GM23248 (cell line): ENCODE measurements at regions not wholly inside any gene's neighbourhood (a gene's known extent, or its start where the extent isn't known, plus 50 kb on each side); places are given as distances from the start of the nearest gene placed in this dataset.

ENCODE experiments used
- DNase-seq: peaks from one replicate; pipeline ENCODE4 v3.0.0-alpha.2; 2015
- H2AFZ ChIP-seq: fragments of 200-600 bp; sonication (generic); 2 replicates; pipeline ENCODE4 v1.6.1; 2016; ENCODE audit warnings: antibody characterized with exemption
- H3F3A ChIP-seq: fragments of 200-600 bp; sonication (generic); 2 replicates; pipeline ENCODE4 v1.6.1; 2016; ENCODE audit warnings: mild to moderate bottlenecking, antibody characterized with exemption, mixed run types; ENCODE audit not compliant: insufficient read depth
- H3K27ac ChIP-seq: fragments of 200-600 bp; sonication (generic); 2 replicates; pipeline ENCODE4 v1.5.1; 2016; ENCODE audit warnings: mild to moderate bottlenecking
- H3K27me3 ChIP-seq: fragments of 200-600 bp; sonication (generic); replicated peaks from 2 replicates; pipeline ENCODE4 v1.6.1; 2016; ENCODE audit warnings: mild to moderate bottlenecking; ENCODE audit not compliant: insufficient read depth
- H3K36me3 ChIP-seq: fragments of 200-600 bp; sonication (generic); 2 replicates; pipeline ENCODE4 v1.6.1; 2016; ENCODE audit warnings: low read depth, mild to moderate bottlenecking
- H3K4me1 ChIP-seq: fragments of 200-600 bp; sonication (generic); 2 replicates; pipeline ENCODE4 v1.6.1; 2016; ENCODE audit warnings: mild to moderate bottlenecking; ENCODE audit not compliant: insufficient read depth
- H3K4me2 ChIP-seq: fragments of 200-600 bp; sonication (generic); one replicate; pipeline ENCODE4 v1.6.1; 2016; ENCODE audit warnings: mild to moderate bottlenecking; ENCODE audit not compliant: unreplicated experiment
- H3K4me3 ChIP-seq: fragments of 200-600 bp; sonication (generic); 2 replicates; pipeline ENCODE4 v1.5.1; 2016; ENCODE audit warnings: mild to moderate bottlenecking
- H3K79me2 ChIP-seq: fragments of 200-600 bp; sonication (generic); 2 replicates; pipeline ENCODE4 v1.6.1; 2016; ENCODE audit warnings: mild to moderate bottlenecking; ENCODE audit not compliant: insufficient read depth
- H3K9ac ChIP-seq: fragments of 200-600 bp; sonication (generic); 2 replicates; pipeline ENCODE4 v1.6.1; 2016; ENCODE audit warnings: mild to moderate bottlenecking
- H3K9me2 ChIP-seq: fragments of 200-600 bp; sonication (generic); 2 replicates; pipeline ENCODE4 v1.6.1; 2016; ENCODE audit warnings: mixed run types, mild to moderate bottlenecking, moderate library complexity; ENCODE audit not compliant: insufficient read depth
- H3K9me3 ChIP-seq: fragments of 200-600 bp; sonication (generic); one replicate; pipeline ENCODE4 v1.6.1; 2017; ENCODE audit warnings: low read depth
- H4K20me1 ChIP-seq: fragments of 200-600 bp; sonication (generic); 2 replicates; pipeline ENCODE4 v1.6.0; 2016; ENCODE audit not compliant: insufficient read depth
- EZH2 ChIP-seq: fragments of 200-600 bp; sonication (generic); IDR thresholded peaks from 2 replicates; pipeline ENCODE4 v1.6.1; 2018; ENCODE audit warnings: antibody characterized with exemption, mild to moderate bottlenecking; ENCODE audit not compliant: insufficient read depth, poor library complexity, severe bottlenecking
- EZH2phosphoT487 ChIP-seq: fragments of 200-600 bp; sonication (generic); IDR thresholded peaks from 2 replicates; pipeline ENCODE4 v1.6.1; 2018; ENCODE audit warnings: antibody characterized with exemption, moderate library complexity, mild to moderate bottlenecking, low read depth; ENCODE audit not compliant: insufficient read depth
- WGBS, 2 experiments: methylation state at CpG; one replicate each; pipeline ENCODE4 v1.1.6; 2015 to 2017; ENCODE audit warnings: low lambda C conversion rate in 2 of 2, low coverage in 1 of 2; ENCODE audit errors: missing lambda C conversion rate in 2 of 2; 5-methylcytosine and 5-hydroxymethylcytosine counted together
- in situ Hi-C: fragments of 300-500 bp; cut with MboI; formaldehyde crosslinking; loops from 2 replicates; pipeline ENCODE4 v1.15.0; 2020

DNA sequence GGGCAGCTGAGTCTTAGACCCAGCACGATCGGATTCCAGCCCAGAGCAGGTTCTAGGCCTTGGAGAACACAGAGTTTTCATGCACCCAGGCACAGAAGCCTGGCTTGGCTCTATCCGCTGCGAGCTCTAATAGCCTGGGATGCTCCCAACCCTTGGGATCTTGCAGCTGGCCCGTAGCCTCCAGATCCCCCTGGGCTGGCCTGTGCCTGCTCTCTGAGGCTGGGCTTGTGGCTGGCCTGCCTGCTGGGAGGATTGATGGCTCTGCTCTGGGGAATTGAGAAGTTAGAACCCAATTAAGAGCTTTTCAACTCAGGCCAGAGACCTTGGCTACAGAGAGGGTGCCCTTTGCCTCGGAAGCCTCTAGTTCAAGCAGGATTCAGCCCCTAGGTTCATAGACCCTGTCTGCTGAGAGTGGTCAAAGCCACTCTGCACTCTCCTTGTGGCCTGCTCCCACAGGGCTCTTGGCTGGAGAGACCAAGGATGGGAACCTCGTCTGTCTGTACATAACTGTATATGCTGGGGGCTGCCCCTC, 64.4 kb downstream of the MAGEF1 start:
- DNase-seq = no peak
- no peaks in the 10 kb centered on the region for H3K4me1 ChIP-seq
- TF ChIP-seq EZH2 (no peak), EZH2phosphoT487 (no peak)
- WGBS, 2 experiments = 76 to 85% methylated on average over 6 to 7 of the region's 7 CpGs
- no peaks in the 10 kb centered on the region for H3K9me3 ChIP-seq
- no peak overlapping the region for H3K4me2 ChIP-seq
- H3K9ac ChIP-seq = no peak overlapping the region
- no peaks in the 10 kb centered on the region for H3K9me2 ChIP-seq
- in situ Hi-C loops = no loop called here
- H3K4me3 ChIP-seq = no peak overlapping the region
- H2AFZ ChIP-seq = no peak overlapping the region
- H4K20me1 ChIP-seq = no peaks in the 10 kb centered on the region
- peaks cover 6% of the 10 kb centered on the region; the same call in 1 of the 2 replicates for H3K27me3 ChIP-seq
- no peak overlapping the region for H3K27ac ChIP-seq
- no peaks in the 10 kb centered on the region for H3K79me2 ChIP-seq
- H3F3A ChIP-seq = no peaks in the 10 kb centered on the region
- no peaks in the 10 kb centered on the region for H3K36me3 ChIP-seq

DNA sequence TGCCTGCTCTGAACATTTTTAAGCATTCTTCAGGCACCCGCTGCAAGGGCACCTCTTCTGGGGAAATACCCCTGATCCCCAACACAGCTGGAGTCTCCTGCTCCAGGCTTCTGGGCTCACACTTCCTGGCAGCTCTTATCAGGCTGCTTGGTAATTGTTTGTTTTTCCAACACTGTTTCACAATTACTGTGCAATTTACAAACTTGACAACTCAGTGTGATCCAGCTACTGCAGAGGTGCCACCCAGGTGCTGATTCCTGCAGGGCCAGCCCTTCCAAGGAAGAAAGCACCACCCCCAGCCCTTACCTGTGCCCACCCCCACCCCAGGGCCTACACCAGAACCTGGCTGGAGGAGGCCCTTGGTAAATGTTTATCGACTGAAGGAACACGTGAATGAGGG, 66.5 kb downstream of the MAGEF1 start:
- Histone ChIP-seq H3K9me2 (no peaks in the 10 kb centered on the region), H3K79me2 (no peaks in the 10 kb centered on the region), H2AFZ (no peak overlapping the region), H3F3A (no peaks in the 10 kb centered on the region), H3K9ac (no peak overlapping the region), H4K20me1 (no peaks in the 10 kb centered on the region), H3K36me3 (no peaks in the 10 kb centered on the region), H3K4me3 (no peak overlapping the region), H3K27ac (no peak overlapping the region), H3K4me2 (no peak overlapping the region), H3K27me3 (peaks cover 6% of the 10 kb centered on the region; the same call in 1 of the 2 replicates), H3K4me1 (no peaks in the 10 kb centered on the region), H3K9me3 (no peaks in the 10 kb centered on the region)
- 61 to 78% methylated on average over 3 of the region's 3 CpGs for WGBS, 2 experiments
- TF ChIP-seq EZH2 = no peak
- TF ChIP-seq EZH2phosphoT487 = no peak
- in situ Hi-C loops = no loop called here
- no peak for DNase-seq

DNA sequence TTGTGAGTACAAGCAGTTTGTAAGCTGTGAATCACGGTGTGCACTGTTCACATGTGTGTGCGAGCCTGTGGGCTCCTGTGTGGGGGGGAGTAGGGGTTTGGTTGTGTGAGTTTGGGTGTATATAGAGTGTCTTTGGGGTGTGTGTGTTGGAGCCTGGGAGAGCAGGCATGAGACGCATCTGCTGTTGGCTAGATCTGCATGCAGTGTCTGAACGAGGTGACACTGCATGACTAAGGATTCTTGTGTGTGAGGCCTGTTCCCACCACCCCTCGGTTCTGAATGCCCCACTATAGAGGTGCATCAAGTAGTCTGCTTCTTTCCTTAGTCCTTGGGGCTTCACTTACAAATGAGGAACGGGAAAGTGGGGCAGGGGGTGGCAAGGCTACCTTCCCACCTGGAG, 68.4 kb downstream of the MAGEF1 start:
- Histone ChIP-seq H3K4me1 (no peaks in the 10 kb centered on the region), H3K4me3 (no peak overlapping the region), H3K36me3 (no peaks in the 10 kb centered on the region), H3K4me2 (no peak overlapping the region), H3F3A (no peaks in the 10 kb centered on the region), H3K27ac (no peak overlapping the region), H3K9ac (no peak overlapping the region), H3K9me3 (no peaks in the 10 kb centered on the region), H3K27me3 (peaks cover 6% of the 10 kb centered on the region; the same call in 1 of the 2 replicates), H3K9me2 (no peaks in the 10 kb centered on the region), H3K79me2 (no peaks in the 10 kb centered on the region), H4K20me1 (no peaks in the 10 kb centered on the region), H2AFZ (no peak overlapping the region)
- DNase-seq = no peak
- 49 to 59% methylated on average over 6 of the region's 6 CpGs for WGBS, 2 experiments
- TF ChIP-seq EZH2phosphoT487 = no peak
- no peak for TF ChIP-seq EZH2
- in situ Hi-C loops = no loop called here

DNA sequence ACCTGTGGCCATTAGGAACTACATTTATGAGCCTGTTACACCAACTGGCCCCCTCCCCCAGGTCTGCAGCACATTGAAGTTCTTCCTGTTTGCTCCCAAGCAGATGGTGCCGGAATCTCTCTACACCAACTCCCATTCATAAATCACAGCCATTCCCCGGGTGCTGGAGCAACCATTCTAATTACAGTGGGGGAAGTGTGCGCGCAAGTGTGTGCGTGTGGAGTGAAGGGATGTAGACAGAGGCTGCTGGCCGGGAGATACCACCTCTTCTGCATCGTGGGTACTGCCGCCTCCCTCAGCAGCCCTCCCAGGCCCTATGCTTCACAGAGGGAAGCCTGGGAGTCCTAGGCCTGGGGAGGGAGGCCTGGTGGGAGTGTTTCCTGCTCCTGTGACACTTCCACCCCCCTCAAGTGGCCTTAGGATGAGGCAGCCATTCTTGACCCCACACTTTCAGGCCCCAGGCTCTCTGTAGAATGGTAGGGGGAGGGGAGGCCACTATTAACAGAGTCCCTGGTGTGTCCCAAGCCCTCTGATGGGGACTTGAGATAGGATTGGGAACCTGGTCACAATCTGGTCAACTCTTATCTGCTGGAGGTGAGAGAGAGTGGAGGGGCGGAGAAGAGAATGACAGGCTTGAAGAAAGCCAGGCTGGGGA, 69.1 kb downstream of the MAGEF1 start:
- no peaks in the 10 kb centered on the region for H4K20me1 ChIP-seq
- WGBS, 2 experiments = 81 to 83% methylated on average over 9 of the region's 9 CpGs
- no peak for DNase-seq
- no peaks in the 10 kb centered on the region for H3F3A ChIP-seq
- no peaks in the 10 kb centered on the region for H3K9me2 ChIP-seq
- TF ChIP-seq EZH2 (no peak), EZH2phosphoT487 (no peak)
- H3K79me2 ChIP-seq = no peaks in the 10 kb centered on the region
- in situ Hi-C loops = no loop called here
- no peak overlapping the region for H3K4me2 ChIP-seq
- no peak overlapping the region for H3K4me3 ChIP-seq
- no peak overlapping the region for H3K9ac ChIP-seq
- H3K9me3 ChIP-seq = no peaks in the 10 kb centered on the region
- peaks cover 6% of the 10 kb centered on the region; the same call in 1 of the 2 replicates for H3K27me3 ChIP-seq
- H3K27ac ChIP-seq = no peak overlapping the region
- no peak overlapping the region for H2AFZ ChIP-seq
- H3K4me1 ChIP-seq = no peaks in the 10 kb centered on the region
- no peaks in the 10 kb centered on the region for H3K36me3 ChIP-seq
